K562 (cell line): ENCODE measurements at regions not wholly inside any gene's neighbourhood (a gene's known extent, or its start where the extent isn't known, plus 50 kb on each side); places are given as distances from the start of the nearest gene placed in this dataset.

ENCODE experiments used
- ATAC-seq: fragments of 200-7000 bp; cut with Tn5 transposase; 3 replicates; pipeline ENCODE4 v1.9.1; 2020; ENCODE audit warnings: moderate library complexity
- BruUV-seq: library from RNA; stranded (reverse); fragments of 400-500 nt; replicated peaks from 2 replicates; lab custom pipeline; 2021; lab: Mats Ljungman, UMichigan
- CTCF ChIA-PET: fragments of 300-600 bp; formaldehyde crosslinking; extraction: SDS; loops from one replicate; lab custom pipeline; 2021; ENCODE audit warnings: low intra/inter-chr PET ratio; lab: Yijun Ruan, JAX
- POLR2A ChIA-PET: fragments of 300-600, 350-650 bp; sonication (Branson Sonifier 250); formaldehyde crosslinking; extraction: SDS; loops from one replicate; lab custom pipeline; 2021; ENCODE audit warnings: antibody characterized with exemption, inconsistent platforms; lab: Yijun Ruan, JAX
- DNase-seq, 4 experiments: peaks; one replicate each; pipeline versions ENCODE4 v3.0.0 to v3.0.0-alpha.2; 2011 to 2018; ENCODE audit warnings: low spot score in 3 of 4, mixed read lengths in 3 of 4; ENCODE audit errors: extremely low read depth in 1 of 4
- FAIRE-seq: peaks from 2 replicates; lab custom pipeline; 2011; peaks lifted over from hg19 to GRCh38; lab: Jason Lieb, UNC
- H2AFZ ChIP-seq: 2 replicates; pipeline ENCODE4 v1.6.0; 2011; ENCODE audit warnings: low read depth, low read length, control low read depth, inconsistent platforms
- H3K27ac ChIP-seq: fragments of 200-600 bp; 3 replicates; pipeline ENCODE4 v1.8.0; 2011; ENCODE audit warnings: low read depth, mild to moderate bottlenecking, control low read depth, inconsistent platforms, low read length, moderate library complexity, mixed read lengths; ENCODE audit errors: extremely low read depth
- H3K27me3 ChIP-seq, 2 experiments: fragments of 300-600 bp in 1 of 2; 2 replicates in 1 of 2; 3 replicates in 1 of 2; pipeline versions ENCODE4 v1.6.0 to v1.8.0; 2011; ENCODE audit warnings: inconsistent platforms in 2 of 2, low read length in 2 of 2, mild to moderate bottlenecking in 1 of 2, mixed read lengths in 1 of 2, moderate library complexity in 1 of 2; ENCODE audit not compliant: control insufficient read depth in 2 of 2, insufficient read depth in 2 of 2
- H3K36me3 ChIP-seq: fragments of 300-600 bp; 3 replicates; pipeline ENCODE4 v1.8.0; 2011; ENCODE audit warnings: mild to moderate bottlenecking, low read length, inconsistent platforms; ENCODE audit not compliant: control insufficient read depth, insufficient read depth
- H3K4me1 ChIP-seq, 2 experiments: fragments of 200-600 bp in 1 of 2; replicated peaks in 1 of 2; 2 replicates in 1 of 2; 3 replicates in 1 of 2; pipeline versions ENCODE4 v1.5.1 to v1.8.0; 2011; ENCODE audit warnings: inconsistent platforms in 2 of 2, low read length in 2 of 2, mild to moderate bottlenecking in 1 of 2, mixed read lengths in 1 of 2, moderate library complexity in 1 of 2; ENCODE audit not compliant: control insufficient read depth in 2 of 2, insufficient read depth in 2 of 2
- H3K4me2 ChIP-seq: 2 replicates; pipeline ENCODE4 v1.6.1; 2011; ENCODE audit warnings: low read length, control low read depth, inconsistent platforms, mixed read lengths; ENCODE audit not compliant: insufficient read depth
- H3K4me3 ChIP-seq: fragments of 200-600 bp; sonication (generic), shearing (Covaris generic); 2 replicates; pipeline ENCODE4 v1.5.1; 2016; ENCODE audit warnings: control low read depth, inconsistent platforms
- H3K79me2 ChIP-seq: fragments of 200-600 bp; 3 replicates; pipeline ENCODE4 v1.8.0; 2011; ENCODE audit warnings: low read length, inconsistent platforms; ENCODE audit not compliant: control insufficient read depth, insufficient read depth
- H3K9ac ChIP-seq, 2 experiments: 2 replicates each; pipeline versions ENCODE4 v1.6.0 to v1.6.1; 2011; ENCODE audit warnings: low read depth in 2 of 2, low read length in 2 of 2, control low read depth in 1 of 2, inconsistent platforms in 1 of 2, mild to moderate bottlenecking in 1 of 2, mixed read lengths in 1 of 2; ENCODE audit not compliant: insufficient read depth in 1 of 2
- H3K9me1 ChIP-seq: one replicate; pipeline ENCODE4 v1.6.0; 2011; ENCODE audit warnings: inconsistent platforms, mild to moderate bottlenecking, low read length, moderate library complexity; ENCODE audit not compliant: control insufficient read depth, insufficient read depth
- H3K9me3 ChIP-seq: replicated peaks from 2 replicates; pipeline ENCODE4 v1.5.1; 2011; ENCODE audit warnings: low read depth, low read length, inconsistent platforms; ENCODE audit not compliant: control insufficient read depth, insufficient read depth
- H4K20me1 ChIP-seq: replicated peaks from 2 replicates; pipeline ENCODE4 v1.6.1; 2011; ENCODE audit warnings: low read length, inconsistent platforms, mixed read lengths; ENCODE audit not compliant: control insufficient read depth, insufficient read depth
- ARID1B ChIP-seq: fragments of 450-650 bp; IDR thresholded peaks from 2 replicates; pipeline ENCODE4 v1.6.1; 2016; ENCODE audit warnings: antibody characterized with exemption, mild to moderate bottlenecking, inconsistent platforms
- ASH1L ChIP-seq: fragments of 450-650 bp; IDR thresholded peaks from 2 replicates; pipeline ENCODE4 v1.6.1; 2018; ENCODE audit warnings: borderline replicate concordance, mild to moderate bottlenecking, low read depth; ENCODE audit not compliant: partially characterized antibody
- E2F3 ChIP-seq: fragments of 250-450 bp; sonication (Bioruptor Pico); IDR thresholded peaks from 2 replicates; pipeline ENCODE4 v1.4.0; 2020; ENCODE audit warnings: mild to moderate bottlenecking
- FUS ChIP-seq: fragments of 200-400 bp; formaldehyde crosslinking; optimal IDR thresholded peaks from 2 replicates; pipeline ENCODE3; 2017; ENCODE audit warnings: low read depth, low read length
- MEF2A ChIP-seq: IDR thresholded peaks from 2 replicates; pipeline ENCODE4 v1.6.1; 2011; ENCODE audit warnings: low read depth, mild to moderate bottlenecking, low read length, moderate library complexity; ENCODE audit not compliant: control insufficient read depth
- MXD1 ChIP-seq: fragments of 250-450 bp; sonication (Bioruptor Pico); IDR thresholded peaks from 2 replicates; pipeline ENCODE4 v1.8.0; 2021; ENCODE audit warnings: borderline replicate concordance, mild to moderate bottlenecking, moderate library complexity; ENCODE audit not compliant: poor library complexity, severe bottlenecking
- PURB ChIP-seq: sonication (generic); formaldehyde crosslinking; IDR thresholded peaks from 2 replicates; pipeline ENCODE4 v1.9.0; 2021; ENCODE audit warnings: low read depth, mild to moderate bottlenecking, missing genetic modification reagents
- RB1 ChIP-seq: fragments of 450-650 bp; IDR thresholded peaks from 2 replicates; pipeline ENCODE4 v1.6.1; 2017; ENCODE audit warnings: low read depth, mild to moderate bottlenecking
- SREBF2 ChIP-seq: sonication (generic); formaldehyde crosslinking; IDR thresholded peaks from 2 replicates; pipeline ENCODE4 v1.4.0; 2020; ENCODE audit warnings: mild to moderate bottlenecking, missing genetic modification reagents
- SRSF9 ChIP-seq: fragments of 200-400 bp; formaldehyde crosslinking; IDR thresholded peaks from 2 replicates; pipeline ENCODE4 v1.6.1; 2017; ENCODE audit warnings: low read depth, low read length, borderline replicate concordance
- STAG1 ChIP-seq: sonication (generic); formaldehyde crosslinking; IDR thresholded peaks from 2 replicates; pipeline ENCODE4 v1.5.0; 2020; ENCODE audit warnings: missing genetic modification reagents, borderline replicate concordance
- TOE1 ChIP-seq, 2 experiments: fragments of 450-650 bp in 1 of 2; sonication (generic) in 1 of 2; formaldehyde crosslinking in 1 of 2; IDR thresholded peaks; 2 replicates each; pipeline versions ENCODE4 v1.7.1 to v1.8.0; 2016 to 2022; ENCODE audit warnings: borderline replicate concordance in 2 of 2, mild to moderate bottlenecking in 2 of 2, antibody characterized with exemption in 1 of 2, inconsistent platforms in 1 of 2, low read depth in 1 of 2, missing genetic modification reagents in 1 of 2, moderate library complexity in 1 of 2
- ZNF224 ChIP-seq: sonication (generic); formaldehyde crosslinking; IDR thresholded peaks from 2 replicates; pipeline ENCODE4 v1.8.0; 2022; ENCODE audit warnings: mild to moderate bottlenecking, missing genetic modification reagents
- WGBS: fragments of 100-300 bp; shearing (Covaris generic); methylation state at CpG from one replicate; pipeline ENCODE4 v1.1.6; 2016; ENCODE audit warnings: low coverage, mixed read lengths; ENCODE audit not compliant: insufficient coverage; ENCODE audit errors: missing lambda C conversion rate; 5-methylcytosine and 5-hydroxymethylcytosine counted together
- in situ Hi-C: fragments of 300-500 bp; cut with MboI; formaldehyde crosslinking; loops from 4 replicates; pipeline ENCODE4 v1.15.0; 2018; ENCODE audit warnings: inconsistent platforms, mixed read lengths
- intact Hi-C: fragments of 100-400 bp; cut with micrococcal nuclease; formaldehyde crosslinking; loops from 2 replicates; pipeline ENCODE4 v1.14.2; 2022
- TF ChIP-seq, protein P1 (sequence below): fragments of 200-800 bp; sonication (Bioruptor generic); IDR thresholded peaks from 2 replicates; pipeline ENCODE4 v1.6.1; 2017; ENCODE audit warnings: missing genetic modification characterization, missing compliant biosample characterization
- TF ChIP-seq, protein P2 (sequence below): fragments of 450-650 bp; formaldehyde crosslinking; IDR thresholded peaks from 2 replicates; pipeline ENCODE4 v1.4.0; 2022; ENCODE audit warnings: mild to moderate bottlenecking, moderate library complexity

GRCh38 chr10:57098146-57098545, 737.1 kb upstream of the ZWINT start (continued):
- TF ChIP-seq, protein P1, sequence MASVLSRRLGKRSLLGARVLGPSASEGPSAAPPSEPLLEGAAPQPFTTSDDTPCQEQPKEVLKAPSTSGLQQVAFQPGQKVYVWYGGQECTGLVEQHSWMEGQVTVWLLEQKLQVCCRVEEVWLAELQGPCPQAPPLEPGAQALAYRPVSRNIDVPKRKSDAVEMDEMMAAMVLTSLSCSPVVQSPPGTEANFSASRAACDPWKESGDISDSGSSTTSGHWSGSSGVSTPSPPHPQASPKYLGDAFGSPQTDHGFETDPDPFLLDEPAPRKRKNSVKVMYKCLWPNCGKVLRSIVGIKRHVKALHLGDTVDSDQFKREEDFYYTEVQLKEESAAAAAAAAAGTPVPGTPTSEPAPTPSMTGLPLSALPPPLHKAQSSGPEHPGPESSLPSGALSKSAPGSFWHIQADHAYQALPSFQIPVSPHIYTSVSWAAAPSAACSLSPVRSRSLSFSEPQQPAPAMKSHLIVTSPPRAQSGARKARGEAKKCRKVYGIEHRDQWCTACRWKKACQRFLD, result no peak
- TF ChIP-seq PURB (CRISPR knock-in tag), result no peak

DNA sequence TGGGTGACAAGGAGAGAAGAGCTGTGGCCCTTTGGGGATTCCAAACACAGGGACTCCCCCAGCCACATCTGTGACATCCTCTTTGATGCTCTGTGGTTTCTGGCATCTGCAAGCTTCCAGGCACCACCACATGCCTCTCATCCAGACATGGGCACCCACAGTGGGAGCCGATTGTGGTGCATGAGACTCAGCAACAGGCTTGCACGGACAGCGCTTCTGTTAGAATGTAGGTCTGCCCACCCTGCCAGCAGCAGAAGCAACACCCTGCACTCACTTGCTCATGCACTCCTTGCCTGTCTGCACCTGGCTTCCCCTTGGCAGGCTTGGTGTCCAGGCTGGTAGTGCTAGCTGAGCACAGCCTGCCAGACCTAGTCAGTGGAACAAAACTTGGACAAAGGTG, 735.0 kb upstream of the ZWINT start:
- Histone ChIP-seq H3K9ac (no peak overlapping the region), H3K36me3 (no peaks in the 10 kb centered on the region), H3K27me3 (no peaks in the 10 kb centered on the region), H3K79me2 (no peaks in the 10 kb centered on the region), H4K20me1 (no peaks in the 10 kb centered on the region), H3K4me3 (no peak overlapping the region), H3K4me1 (no peaks in the 10 kb centered on the region), H3K4me2 (no peak overlapping the region), H2AFZ (no peak overlapping the region), H3K9me1 (no peaks in the 10 kb centered on the region), H3K27ac (no peak overlapping the region), H3K9me3 (no peaks in the 10 kb centered on the region; the same call in 1 of the 2 replicates)
- ATAC-seq (no peak), FAIRE-seq (no peak), DNase-seq (no peak)
- WGBS, result 15% methylated on average over 3 of the region's 3 CpGs
- CTCF ChIA-PET, result no interaction called here
- POLR2A ChIA-PET, result no interaction called here
- no TSS peak for BruUV-seq
- intact Hi-C loops (no loop called here), in situ Hi-C loops (no loop called here)
- TF ChIP-seq MXD1 (CRISPR knock-in tag), result no peak
- TF ChIP-seq ASH1L, result no peak
- no peak for TF ChIP-seq ARID1B
- TF ChIP-seq SREBF2, result no peak
- no peak for TF ChIP-seq TOE1 (IDR thresholded peaks at IDR 0.05; ENCODE audit: borderline replicate concordance)
- TF ChIP-seq TOE1 (CRISPR knock-in tag; IDR thresholded peaks at IDR 0.05; ENCODE audit: borderline replicate concordance, low read depth), result no peak
- TF ChIP-seq STAG1 (CRISPR knock-in tag), result no peak
- no peak for TF ChIP-seq E2F3 (CRISPR knock-in tag)
- TF ChIP-seq RB1, result no peak
- TF ChIP-seq, protein P2, sequence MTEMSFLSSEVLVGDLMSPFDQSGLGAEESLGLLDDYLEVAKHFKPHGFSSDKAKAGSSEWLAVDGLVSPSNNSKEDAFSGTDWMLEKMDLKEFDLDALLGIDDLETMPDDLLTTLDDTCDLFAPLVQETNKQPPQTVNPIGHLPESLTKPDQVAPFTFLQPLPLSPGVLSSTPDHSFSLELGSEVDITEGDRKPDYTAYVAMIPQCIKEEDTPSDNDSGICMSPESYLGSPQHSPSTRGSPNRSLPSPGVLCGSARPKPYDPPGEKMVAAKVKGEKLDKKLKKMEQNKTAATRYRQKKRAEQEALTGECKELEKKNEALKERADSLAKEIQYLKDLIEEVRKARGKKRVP (CRISPR knock-in tag), result no peak
- no peak for TF ChIP-seq ZNF224 (CRISPR knock-in tag)
- TF ChIP-seq FUS, result no peak
- no peak for TF ChIP-seq SRSF9
- TF ChIP-seq MEF2A, result no peak
